GM19455 (cell line): ENCODE measurements at regions not wholly inside any gene's neighbourhood (a gene's known extent, or its start where the extent isn't known, plus 50 kb on each side); places are given as distances from the start of the nearest gene placed in this dataset.
"Not testable (repeated sequence)": the region's sequence is repeated elsewhere in the genome, so short reads cannot be mapped to it uniquely, and the experiment has no call there.

ENCODE experiments used
- ATAC-seq: cut with Tn5 transposase; IDR thresholded peaks from one replicate; pipeline ENCODE4 v1.9.1; 2021; ENCODE audit not compliant: unreplicated experiment

DNA sequence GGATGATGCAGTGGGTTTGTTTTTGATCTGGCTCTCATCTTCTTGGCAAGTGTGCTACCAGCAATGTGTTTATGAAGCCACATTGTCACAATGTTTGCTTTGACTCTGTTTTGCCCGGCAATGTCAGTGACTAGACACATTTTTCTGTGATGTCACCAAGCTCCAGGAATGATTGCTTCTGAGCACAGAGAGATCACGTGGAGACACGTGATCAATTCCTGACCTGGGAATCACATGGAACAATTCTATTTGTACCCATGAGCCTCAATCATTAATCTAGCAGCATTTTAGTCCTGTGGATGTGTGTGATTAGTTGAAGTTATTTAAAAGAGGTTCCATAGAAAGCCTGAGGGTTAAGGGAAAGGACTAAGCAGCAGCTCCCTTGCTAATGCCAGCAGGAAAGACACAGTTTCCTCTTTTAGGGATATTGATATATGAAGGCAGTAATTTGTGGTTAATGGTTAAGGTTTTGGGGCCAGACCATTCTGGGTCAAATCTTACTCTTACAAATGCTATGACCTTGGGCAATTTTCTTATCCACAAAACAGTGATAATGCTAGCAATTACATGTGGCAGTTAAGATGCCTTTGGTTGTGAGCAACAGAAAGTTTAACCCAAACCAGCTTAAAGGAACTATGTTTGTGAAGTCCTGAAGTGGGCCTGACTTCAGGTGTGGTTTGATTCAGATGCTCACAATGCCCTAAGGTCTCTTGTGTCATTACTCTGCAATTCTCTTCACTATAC lies 59.0 kb downstream of the FASLG start:
- ATAC-seq, result no peak

DNA sequence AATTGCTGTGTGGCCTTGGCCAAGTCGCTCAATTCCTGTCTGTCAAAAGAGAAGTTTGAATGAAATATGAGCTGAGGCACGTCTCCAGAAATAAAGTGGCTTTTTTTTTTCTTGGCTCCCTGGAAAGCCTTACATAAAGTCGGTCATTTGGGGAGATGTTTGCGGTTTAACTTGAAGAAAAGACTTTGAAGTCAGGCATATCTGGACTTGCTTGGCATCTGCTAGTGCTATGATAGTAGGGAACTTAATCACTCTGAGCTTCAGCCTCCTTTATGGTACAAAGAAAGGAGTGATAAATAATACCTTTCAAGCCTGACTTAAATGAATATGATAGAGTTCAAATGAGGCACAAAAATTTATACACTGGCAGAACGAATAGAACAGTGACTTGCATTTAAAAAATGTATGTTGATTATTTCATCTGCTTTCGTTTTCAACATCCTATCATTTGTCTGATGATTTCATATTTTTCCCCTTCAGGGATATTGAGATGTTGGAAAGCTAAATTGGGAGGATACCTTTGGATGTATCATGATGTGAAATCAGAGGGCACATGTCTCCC lies 60.2 kb downstream of the FASLG start:
- ATAC-seq, result no peak

DNA sequence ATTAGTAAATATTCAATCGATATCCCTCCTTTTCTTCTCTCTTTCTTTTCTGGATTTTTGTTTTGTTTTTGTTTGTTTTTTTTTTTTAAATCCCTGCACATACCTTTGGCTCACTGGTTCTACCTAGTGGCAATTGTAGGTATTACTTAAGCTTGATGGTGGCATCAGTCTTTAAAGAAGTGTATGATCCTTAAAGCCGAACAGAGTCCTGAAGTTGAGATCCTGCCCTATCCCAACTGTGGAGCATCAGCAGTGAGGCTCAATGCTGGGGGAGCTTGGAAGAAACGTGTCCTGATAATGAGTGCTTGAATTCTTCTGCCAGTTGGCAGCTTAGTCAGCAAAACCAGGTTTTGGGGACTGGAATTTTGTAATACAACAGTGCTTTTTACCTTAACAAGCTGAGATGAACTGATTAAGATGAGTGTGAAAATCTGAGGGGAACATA lies 60.8 kb downstream of the FASLG start:
- ATAC-seq, result no peak

DNA sequence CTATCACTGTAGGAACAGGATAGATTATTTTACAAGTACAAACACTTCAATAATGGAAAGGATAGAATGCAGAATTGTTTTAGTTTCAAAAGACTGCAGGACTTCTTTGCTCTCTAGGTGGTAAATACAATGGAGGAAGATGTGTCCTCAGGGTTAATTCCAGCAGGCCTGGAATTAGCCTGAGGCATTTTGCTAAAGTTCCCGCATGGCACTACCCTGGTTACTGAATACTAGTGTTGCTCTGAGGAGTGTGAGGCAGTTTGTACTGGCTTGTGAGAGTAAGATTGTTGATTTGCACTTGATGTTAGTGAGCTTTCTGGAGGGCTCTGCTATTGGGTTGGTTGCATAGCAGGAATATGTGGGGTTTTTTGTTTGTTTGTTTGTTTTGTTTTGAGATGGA lies 61.4 kb downstream of the FASLG start:
- ATAC-seq, result no peak

DNA sequence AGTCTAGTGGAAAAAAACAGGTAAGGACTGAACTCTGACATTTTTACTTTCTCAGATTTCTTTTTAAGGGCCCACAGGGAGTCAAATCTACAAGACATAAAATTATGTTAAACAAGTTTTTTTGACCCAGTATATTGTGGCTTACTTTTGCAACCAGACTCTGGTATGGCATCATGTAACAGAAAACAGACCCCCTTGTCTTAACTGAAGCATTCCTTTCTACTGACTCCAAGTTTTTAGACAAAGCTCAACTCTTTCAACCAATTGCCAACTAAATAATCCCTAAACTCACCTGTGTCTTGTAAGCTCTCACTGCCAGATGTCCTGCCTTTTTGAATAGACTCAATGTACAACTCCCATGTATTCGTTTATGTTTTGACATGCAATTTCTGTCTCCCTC lies 64.3 kb downstream of the FASLG start:
- no peak for ATAC-seq

DNA sequence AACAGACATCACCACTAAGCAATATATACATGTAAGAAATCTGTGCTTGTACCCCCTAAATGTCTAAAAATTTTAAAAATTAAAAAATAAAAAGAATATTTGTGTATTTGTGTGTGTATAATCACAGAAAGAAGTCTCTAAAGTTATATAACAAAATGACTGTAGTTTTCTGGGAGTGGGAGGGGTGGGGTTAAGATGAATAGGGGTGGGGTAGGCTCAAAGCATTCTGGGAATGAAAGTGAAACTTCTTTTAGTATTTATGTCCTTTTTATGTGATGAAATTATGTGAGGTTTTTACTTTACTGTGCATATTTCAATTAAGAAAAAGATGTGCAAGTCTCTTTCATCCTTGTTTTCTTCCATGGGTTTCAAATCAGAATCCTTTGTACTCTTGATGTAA lies 65.3 kb downstream of the FASLG start:
- no peak for ATAC-seq

DNA sequence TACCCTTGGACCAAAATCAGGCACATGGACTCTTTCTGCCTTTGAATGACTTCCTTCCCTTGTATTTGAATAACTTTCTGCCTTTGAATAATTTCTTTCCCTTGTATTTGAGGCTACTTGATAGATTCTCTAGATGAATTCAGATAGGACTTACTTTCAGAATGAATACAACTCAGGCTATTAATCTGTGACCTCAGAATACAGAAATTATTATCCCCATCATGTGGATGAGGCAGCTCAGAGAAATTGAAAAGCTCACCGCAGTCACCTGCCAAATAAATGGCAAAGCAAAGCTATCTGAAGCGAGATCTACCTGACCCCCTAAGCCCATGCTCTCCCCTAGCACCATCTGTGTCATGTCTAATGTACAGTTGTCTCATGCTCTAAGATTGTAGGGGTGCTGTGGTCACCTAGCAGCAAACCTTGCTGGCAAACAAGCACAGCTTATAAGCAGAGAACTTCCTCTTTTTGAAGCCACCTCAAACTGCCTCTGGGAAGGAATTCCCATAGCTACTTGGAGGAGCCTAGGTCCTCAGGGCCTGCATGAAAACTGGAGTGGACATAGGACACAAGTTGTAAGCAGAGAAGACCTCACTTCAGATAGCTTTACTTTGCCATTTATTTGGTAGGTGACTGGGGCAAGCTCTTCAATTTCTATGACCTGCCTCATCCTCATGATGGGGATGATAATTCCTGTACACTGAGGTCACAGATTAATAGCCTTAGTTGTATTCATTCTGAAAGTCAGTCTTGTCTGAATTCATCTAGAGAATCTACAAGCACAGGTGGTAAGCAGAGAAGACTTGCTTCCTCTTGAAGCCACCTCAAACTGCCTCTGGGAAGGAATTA lies 66.1 kb downstream of the FASLG start:
- peak; percentile 80 for ATAC-seq

DNA sequence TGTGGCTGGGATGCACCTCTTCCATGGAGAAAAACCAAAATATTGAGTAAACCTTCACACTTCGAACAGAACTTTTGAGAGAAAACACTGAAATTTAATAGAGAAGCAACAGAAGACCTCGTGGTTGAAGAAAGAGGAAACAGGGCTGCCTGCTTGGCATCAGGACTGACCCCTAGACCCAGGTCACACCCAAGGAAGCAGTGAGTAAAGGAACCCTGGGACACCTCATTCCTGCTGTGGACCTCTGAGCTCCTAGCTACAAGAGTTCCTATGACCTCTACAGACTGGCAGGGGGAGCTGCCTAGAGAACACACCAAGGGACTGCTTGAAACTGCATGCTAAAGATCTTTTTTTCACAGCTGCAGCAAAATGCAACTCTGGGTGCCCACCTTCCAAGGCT lies 67.8 kb downstream of the FASLG start:
- ATAC-seq, result no peak

DNA sequence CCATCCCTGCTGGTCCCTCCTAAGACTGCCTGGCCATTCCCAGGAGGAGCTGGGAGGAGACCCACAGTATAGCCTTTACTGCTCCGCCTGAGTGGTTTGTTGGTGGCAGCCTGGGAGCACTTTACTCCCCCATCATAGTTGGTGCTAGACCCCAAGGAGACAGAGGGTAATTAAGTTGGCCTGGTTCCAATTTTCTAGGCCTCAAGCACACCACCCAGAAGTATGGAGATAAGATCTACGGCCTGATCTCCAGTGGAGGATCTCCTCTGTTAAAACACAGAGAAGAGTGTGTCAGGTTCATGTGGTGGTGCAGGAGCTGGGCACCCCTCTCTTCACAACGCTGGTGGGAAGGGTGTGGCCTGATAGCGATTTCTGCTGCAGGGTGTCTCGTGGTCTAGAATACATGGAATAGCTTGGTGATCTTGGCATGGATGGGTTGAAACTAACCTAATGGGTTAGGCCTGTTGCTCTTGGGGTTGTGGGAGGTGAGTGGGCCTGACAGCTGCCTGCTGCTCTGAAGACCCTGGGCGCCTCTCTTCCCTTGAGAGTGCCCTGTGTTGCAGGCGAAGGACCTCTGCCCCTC lies 68.5 kb downstream of the FASLG start:
- ATAC-seq, result no peak

DNA sequence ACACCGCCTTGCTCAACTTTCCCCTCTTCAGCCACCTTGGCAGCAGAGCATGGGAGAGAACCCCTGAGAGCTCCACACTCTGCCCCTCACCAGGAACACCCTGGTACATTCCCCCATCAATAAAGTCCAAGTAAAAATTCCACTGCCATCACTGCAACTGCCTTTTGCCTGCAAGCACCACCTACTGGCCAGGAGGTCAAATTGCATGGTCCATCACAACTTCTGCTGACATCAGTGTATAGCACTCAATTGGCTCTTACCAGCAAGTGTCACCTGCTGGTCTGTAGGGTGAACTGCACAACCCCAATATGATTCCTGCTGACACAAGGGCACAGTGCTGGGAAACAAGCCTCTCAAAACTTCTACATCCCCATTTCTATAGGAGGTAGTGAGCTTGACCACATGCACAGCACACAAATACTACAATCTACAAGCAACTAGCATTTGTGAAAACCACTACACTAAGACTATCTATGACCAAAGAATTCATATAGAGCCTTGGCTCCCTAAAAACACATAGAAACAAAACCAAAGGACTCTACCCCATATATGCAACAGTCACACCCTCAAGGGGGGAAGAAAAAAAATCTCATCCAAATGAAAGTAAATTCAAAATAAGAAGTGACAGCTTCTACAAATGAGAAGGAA lies 69.2 kb downstream of the FASLG start:
- no peak for ATAC-seq

DNA sequence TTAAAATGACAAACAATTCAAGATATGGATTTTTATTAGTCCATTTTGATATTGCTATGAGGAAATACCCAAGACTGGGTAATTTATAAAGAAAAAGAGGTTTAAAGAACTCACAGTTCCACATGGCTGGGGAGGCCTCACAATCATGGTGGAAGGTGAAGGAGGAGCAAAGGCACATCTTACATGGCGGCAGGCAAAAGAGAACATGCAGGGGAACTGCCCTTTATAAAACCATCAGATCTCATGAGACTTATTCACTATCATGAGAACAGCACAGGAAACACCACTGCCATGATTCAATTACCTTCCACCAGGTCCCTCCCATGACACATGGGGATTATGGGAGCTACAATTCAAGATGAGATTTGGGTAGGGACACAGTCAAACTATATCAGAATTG lies 69.8 kb downstream of the FASLG start:
- ATAC-seq, result not testable (repeated sequence)

DNA sequence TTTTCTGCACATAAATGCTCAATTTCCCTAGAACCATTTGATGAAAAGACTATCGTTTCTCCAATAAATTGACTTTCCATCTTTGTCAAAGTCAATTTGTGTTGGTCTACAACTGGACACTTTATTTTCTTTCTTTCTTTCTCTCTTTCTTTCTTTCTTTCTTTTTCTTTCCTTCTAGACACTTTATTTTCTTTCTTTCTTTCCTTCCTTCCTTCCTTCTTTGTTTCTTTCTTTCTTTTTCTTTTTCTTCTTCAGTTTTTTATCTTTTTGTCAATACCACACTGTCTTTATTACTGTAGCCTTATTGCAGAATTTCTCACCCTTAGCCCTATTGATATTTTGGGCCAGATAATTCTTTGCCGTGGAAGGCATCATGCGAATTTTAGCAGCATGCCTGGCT lies 73.5 kb downstream of the FASLG start:
- no peak for ATAC-seq

DNA sequence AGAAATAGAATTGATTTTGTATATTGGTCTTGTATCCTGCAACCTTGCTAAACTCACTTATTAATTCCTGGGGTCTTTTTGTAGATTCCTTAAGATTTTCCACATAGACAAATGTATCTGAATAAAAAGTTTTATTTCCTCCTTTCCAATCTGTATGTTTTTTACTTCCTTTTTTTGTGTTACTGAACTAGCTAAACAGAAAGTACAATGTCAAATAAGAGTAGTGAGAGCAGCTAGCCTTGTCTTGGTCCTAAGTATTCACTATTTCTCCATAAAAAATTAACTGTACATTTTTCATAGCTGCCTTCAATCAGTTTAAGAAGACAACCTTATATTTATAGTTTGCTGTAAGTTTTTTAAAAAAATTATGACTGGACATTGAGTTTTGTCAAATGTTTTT lies 74.9 kb downstream of the FASLG start:
- ATAC-seq, result no peak

DNA sequence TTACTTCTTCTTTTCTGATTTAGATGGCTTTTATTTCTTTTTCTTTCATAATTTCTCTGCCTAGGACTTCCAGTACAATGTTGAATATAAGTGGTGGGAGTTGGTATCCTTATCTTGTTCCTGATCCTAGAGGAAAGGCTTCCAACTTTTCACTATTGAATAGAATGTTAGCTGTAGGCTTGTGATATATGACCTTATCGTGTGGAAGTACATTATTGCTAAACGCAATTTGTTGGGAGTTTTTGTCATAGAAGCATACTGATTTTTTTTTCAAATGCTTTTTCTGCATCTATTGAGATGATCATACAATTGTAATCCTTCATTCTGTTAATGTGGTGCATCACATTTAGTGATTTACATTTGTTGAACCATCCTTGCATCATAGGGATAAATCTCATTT lies 79.5 kb downstream of the FASLG start:
- no peak for ATAC-seq

DNA sequence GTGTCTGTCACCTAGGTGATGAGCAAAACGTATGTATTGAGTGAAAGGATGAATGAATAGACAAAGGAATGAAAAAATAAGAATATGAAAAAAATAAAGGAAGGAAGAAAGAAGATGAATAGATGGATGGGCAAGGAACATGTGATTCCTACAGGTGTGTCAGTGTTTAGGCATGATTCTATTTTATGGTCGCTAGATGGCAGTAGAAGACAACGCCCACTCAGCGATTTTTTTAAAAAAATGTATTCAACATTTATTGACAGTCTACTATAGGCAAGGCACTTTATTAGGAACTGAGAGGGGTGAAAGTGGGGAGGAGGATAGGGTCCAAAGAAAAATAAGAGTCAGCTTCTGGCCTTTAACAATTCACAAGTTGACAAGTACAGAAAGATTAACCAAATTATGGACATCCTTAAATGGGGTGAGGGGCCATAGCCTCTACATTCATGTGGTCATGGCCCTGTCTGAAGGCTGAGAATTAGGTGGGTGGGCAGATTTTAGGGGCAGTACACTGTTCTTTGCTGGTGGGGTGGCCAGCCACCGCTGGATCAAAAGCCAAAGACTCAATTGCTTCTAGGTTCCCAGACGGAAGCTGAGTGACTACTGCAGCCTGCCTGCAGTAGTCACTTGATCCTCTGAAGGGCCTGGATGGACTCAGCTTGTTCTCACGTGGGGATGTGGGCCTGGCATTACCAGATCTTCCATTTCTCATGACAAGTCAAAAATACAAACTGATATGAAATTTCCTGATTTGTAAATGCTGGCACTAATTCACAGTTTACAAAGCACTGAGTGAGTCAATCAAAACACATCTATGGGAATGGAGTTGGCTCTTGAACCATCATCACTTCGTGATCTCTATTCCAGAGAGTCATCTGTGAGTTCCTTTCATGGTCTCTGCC lies 83.9 kb downstream of the FASLG start:
- ATAC-seq, result no peak

DNA sequence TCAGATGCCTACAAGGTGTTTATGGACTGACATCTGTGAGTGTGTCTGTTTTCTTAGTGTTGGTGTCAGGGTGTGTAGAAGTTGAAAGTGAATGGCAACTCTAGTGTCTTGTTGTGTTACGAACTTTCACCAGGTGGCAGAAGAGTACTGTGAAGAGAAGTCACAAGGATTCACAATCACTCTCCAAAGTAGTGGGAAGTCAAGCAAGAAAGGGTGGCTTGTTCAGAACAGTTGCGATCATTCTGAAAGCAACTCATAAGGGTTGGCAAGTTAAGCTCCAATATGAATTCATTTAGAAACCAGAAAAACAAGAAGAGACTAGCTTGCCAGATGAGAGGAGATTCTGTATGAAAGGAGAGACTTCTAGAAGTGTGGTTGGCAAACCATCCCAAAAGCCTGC lies 86.1 kb downstream of the FASLG start:
- peak; percentile 65 for ATAC-seq

DNA sequence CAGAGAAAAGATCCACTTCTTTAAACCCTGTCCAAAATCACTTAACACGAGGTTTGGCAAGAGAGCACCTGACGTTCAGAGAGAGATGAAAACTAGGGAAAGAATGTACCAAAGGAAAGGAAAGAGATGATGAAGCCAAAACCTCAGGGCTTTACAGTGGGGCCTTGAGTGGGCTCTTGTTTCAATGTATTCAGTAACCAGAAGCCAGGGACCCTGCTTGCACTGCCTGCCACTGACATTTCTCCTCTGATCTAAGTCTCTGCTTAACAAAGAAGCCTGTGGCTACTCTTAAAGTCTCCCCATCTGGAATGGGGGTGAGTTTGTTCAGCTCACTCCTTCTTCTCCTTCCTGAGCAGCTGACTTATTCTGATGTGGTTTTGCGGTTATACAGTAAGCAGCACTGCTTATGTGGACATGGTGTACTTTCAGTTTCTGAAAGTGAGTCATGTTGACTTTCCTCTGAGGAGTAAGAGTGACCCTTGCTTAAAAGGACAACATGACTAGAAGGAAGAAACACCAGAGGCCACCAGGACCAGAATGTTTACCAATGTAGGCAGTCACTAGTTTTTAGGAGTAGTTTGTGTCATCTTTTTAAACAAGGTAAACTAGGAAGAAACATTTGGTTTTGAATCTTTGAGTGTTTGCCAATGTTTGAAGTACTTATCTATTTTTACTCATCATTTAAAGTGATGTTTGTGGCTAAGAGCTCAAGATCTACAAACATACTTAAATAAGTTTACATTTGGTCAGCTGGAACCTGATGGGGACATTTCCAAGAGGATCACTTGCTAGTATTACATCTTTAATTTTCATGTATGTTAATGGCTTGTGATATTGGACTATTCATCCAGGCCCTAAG lies 87.4 kb downstream of the FASLG start:
- peak; percentile 76 for ATAC-seq

DNA sequence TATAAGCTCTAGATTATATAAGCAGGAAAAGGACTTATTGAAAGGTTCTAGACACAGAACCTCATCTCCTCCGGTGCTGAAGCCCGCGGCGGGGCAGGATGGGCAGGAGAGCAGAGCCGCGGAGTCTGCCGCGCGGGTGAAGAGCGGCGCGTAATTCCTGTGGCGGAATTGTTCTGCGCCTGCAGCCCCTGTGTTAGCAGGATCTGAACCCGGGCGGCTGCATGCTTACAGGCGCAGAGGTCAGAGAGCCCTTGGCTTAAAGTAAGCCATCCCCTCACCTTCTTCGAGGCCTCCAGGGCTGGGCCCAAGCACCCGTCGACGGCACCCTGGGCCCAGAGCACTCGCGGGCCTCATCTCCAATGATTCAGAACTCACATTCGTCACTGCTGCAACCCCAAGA lies 89.3 kb downstream of the FASLG start:
- no peak for ATAC-seq

DNA sequence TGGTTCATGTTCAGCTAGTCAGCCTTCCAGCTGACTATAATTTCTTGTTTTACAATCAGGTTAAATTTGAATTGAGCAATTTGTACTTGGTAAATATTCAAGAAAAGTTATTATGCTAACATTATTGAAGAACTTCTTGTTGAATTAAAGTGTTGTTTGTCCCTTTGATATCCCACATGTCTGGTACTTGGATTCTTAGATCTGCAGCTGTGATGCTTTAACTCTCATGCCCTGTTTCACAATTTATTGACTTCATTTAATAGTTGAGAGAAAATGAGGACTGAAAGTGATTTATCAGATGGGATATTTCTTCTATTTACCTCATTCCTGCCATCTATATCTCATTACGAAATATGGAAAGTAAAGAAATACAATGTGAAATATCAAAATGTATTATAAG lies 92.8 kb downstream of the FASLG start:
- no peak for ATAC-seq
